ENCODE measurements at regions not wholly inside any gene's neighbourhood (a gene's known extent, or its start where the extent isn't known, plus 50 kb on each side); places are given as distances from the start of the nearest gene placed in this dataset.
"Not testable (repeated sequence)": the region's sequence is repeated elsewhere in the genome, so short reads cannot be mapped to it uniquely, and the experiment has no call there.

- Mint-ChIP-seq H3K4me3 (no peak overlapping the region), H3K27me3 (peaks cover 0 to 7% of the 10 kb centered on the region in 2 donors), H3K36me3 (no peaks in the 10 kb centered on the region), H3K27ac (no peak overlapping the region), H3K9me3 (peaks cover 0 to 3% (median 0%) of the 10 kb centered on the region in 5 donors), H3K4me1 (no peaks in the 10 kb centered on the region)
- H3K4me1 ChIP-seq (ENCODE audit: insufficient read depth, low read length): no peaks in the 10 kb centered on the region
- no peaks in the 10 kb centered on the region for H3K9me3 ChIP-seq (ENCODE audit: low read length)
- no peak overlapping the region for H3K4me3 ChIP-seq (ENCODE audit: low read length)
- H3K27me3 ChIP-seq (ENCODE audit: insufficient read depth, low read length, poor library complexity, severe bottlenecking): no peaks in the 10 kb centered on the region
- ChIA-PET POLR2A (no interaction called here), CTCF (no interaction called here)
- no peaks in the 10 kb centered on the region for H3K36me3 ChIP-seq (ENCODE audit: insufficient read depth, low read length)
- no peak for DNase-seq
- no peak overlapping the region for H3K27ac ChIP-seq (ENCODE audit: low read depth, low read length)
Observed at GRCh38 chrX:51098046-51098445, 187.5 kb downstream of the BMP15 start.

DNA sequence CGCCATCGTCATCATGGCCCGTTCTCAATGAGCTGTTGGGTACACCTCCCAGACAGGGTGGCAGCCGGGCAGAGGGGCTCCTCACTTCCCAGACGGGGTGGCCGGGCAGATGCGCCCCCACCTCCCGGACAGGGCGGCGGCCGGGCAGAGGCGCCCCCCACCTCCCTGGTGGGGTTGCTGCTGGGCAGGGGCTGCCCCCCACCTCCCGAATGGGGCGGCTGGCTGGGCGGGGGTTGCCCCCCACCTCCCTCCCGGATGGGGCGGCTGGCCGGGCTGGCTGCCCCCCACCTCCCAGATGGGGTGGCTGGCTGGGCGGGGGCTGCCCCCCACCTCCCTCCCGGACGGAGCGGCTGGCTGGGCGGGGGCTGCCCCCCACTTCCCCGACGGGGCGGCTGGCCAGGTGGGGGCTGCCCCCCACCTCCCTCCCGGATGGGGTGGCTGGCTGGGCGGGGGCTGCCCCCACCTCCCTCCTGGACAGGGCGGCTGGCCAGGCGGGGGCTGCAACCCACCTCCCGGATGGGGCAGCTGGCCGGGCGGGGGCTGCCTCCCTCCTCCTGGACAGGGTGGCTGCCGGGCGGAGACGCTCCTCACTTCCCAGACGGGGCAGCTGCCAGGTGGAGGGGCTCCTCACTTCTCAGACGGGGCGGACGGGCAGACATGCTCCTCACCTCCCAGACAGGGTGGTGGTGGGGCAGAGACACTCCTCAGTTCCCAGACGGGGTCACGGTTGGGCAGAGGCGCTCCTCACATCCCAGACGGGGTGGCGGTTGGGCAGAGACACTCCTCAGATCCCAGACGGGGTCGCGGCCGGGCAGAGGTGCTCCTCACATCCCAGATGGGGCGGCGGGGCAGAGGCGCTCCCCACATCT is 208.8 kb downstream of the BMP15 start:
- H3K4me1 ChIP-seq (ENCODE audit: insufficient read depth, low read length); H3K27ac Mint-ChIP-seq; H3K27me3 Mint-ChIP-seq; CTCF ChIA-PET; H3K27me3 ChIP-seq (ENCODE audit: insufficient read depth, low read length, poor library complexity, severe bottlenecking); H3K4me1 Mint-ChIP-seq; POLR2A ChIA-PET; H3K4me3 Mint-ChIP-seq; H3K4me3 ChIP-seq (ENCODE audit: low read length); H3K9me3 ChIP-seq (ENCODE audit: low read length); DNase-seq; H3K27ac ChIP-seq (ENCODE audit: low read depth, low read length); H3K36me3 Mint-ChIP-seq; H3K36me3 ChIP-seq (ENCODE audit: insufficient read depth, low read length): not testable (repeated sequence)
- peaks cover 0 to 13% (median 1%) of the 10 kb centered on the region in 5 donors for H3K9me3 Mint-ChIP-seq

GRCh38 chrX:51125743-51126142 is 206.9 kb upstream of the NUDT10 start:
- H3K27me3 Mint-ChIP-seq; H3K27ac Mint-ChIP-seq; CTCF ChIA-PET; H3K36me3 ChIP-seq (ENCODE audit: insufficient read depth, low read length); H3K27me3 ChIP-seq (ENCODE audit: insufficient read depth, low read length, poor library complexity, severe bottlenecking); H3K9me3 ChIP-seq (ENCODE audit: low read length); H3K36me3 Mint-ChIP-seq; H3K4me1 Mint-ChIP-seq; H3K9me3 Mint-ChIP-seq; H3K4me1 ChIP-seq (ENCODE audit: insufficient read depth, low read length); H3K4me3 ChIP-seq (ENCODE audit: low read length); DNase-seq; H3K4me3 Mint-ChIP-seq; POLR2A ChIA-PET; H3K27ac ChIP-seq (ENCODE audit: low read depth, low read length): not testable (repeated sequence)

DNA sequence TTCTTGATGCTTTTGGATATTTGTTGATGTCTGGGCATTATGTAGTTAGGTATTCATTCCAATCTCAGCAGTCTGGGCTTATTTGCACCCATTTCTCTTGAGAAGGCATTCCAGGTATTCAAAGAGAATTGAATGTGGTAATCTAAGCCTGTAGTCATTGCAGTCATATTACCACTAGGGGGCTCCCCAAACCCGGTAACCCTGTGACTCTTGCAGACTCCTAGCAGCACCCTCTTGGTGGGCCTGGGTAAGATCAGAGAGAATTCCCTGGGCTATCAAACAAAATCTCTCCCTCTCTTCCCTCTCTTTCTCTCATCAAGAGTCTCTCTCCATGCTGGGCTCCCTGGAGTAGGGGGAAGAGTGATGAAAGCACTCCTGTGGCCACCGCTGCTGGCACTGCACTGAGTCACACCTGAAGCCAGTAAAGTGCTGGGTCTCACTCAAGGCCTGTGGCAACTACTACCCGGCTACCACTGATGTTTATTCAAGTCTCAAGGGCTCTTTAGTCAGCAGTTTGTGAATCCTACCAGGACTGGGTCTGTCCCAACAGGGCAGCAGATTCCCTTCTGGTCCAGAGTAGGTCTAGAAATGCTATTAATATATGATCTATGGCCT is 187.7 kb upstream of the NUDT10 start:
- no peak overlapping the region for H3K27ac Mint-ChIP-seq
- no peaks in the 10 kb centered on the region for H3K36me3 Mint-ChIP-seq
- peak in 2 of 5 donors; percentile 5 to 11 for DNase-seq
- H3K9me3 Mint-ChIP-seq: no peaks in the 10 kb centered on the region
- CTCF ChIA-PET: no interaction called here
- H3K4me1 Mint-ChIP-seq: no peaks in the 10 kb centered on the region
- POLR2A ChIA-PET: no interaction called here
- H3K4me3 Mint-ChIP-seq: no peak overlapping the region
- peaks cover 11 to 17% of the 10 kb centered on the region in 2 donors for H3K27me3 Mint-ChIP-seq
- Histone ChIP-seq H3K4me1 (ENCODE audit: insufficient read depth, low read length) (no peaks in the 10 kb centered on the region), H3K36me3 (ENCODE audit: insufficient read depth, low read length) (no peaks in the 10 kb centered on the region), H3K9me3 (ENCODE audit: low read length) (no peaks in the 10 kb centered on the region), H3K4me3 (ENCODE audit: low read length) (no peak overlapping the region), H3K27me3 (ENCODE audit: insufficient read depth, low read length, poor library complexity, severe bottlenecking) (no peaks in the 10 kb centered on the region), H3K27ac (ENCODE audit: low read depth, low read length) (no peak overlapping the region)

GRCh38 chrX:51148848-51149247 is 183.8 kb upstream of the NUDT10 start:
- H3K36me3 ChIP-seq (ENCODE audit: insufficient read depth, low read length): no peaks in the 10 kb centered on the region
- Mint-ChIP-seq H3K9me3 (no peaks in the 10 kb centered on the region), H3K4me1 (no peaks in the 10 kb centered on the region), H3K27ac (no peak overlapping the region), H3K4me3 (no peak overlapping the region), H3K36me3 (no peaks in the 10 kb centered on the region), H3K27me3 (peaks cover 9 to 20% of the 10 kb centered on the region in 2 donors)
- H3K27ac ChIP-seq (ENCODE audit: low read depth, low read length): no peak overlapping the region
- H3K4me1 ChIP-seq (ENCODE audit: insufficient read depth, low read length): no peaks in the 10 kb centered on the region
- no peaks in the 10 kb centered on the region for H3K27me3 ChIP-seq (ENCODE audit: insufficient read depth, low read length, poor library complexity, severe bottlenecking)
- H3K4me3 ChIP-seq (ENCODE audit: low read length): no peak overlapping the region
- CTCF ChIA-PET: no interaction called here
- no peak for DNase-seq
- POLR2A ChIA-PET: no interaction called here
- no peaks in the 10 kb centered on the region for H3K9me3 ChIP-seq (ENCODE audit: low read length)

DNA sequence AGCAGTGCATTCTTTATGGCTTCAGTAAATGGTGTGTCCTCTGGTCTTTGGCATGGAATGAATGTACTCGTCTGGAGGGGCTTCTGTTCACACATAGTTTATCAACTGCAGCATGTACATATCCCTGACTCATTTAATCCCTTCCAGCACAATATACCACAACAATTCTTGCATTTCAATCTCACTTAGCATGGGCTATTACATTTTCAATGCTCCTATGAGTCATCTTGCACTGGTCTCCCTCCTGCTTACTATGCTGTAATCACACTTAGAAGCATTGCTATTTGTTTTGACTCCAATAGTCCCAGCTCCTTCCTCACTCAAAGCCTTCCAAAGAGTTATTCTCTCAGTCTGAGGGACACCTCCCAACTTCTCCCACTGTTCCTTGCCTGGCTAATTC is 180.9 kb upstream of the NUDT10 start:
- no peaks in the 10 kb centered on the region for H3K36me3 ChIP-seq (ENCODE audit: insufficient read depth, low read length)
- no peaks in the 10 kb centered on the region for H3K27me3 ChIP-seq (ENCODE audit: insufficient read depth, low read length, poor library complexity, severe bottlenecking)
- Mint-ChIP-seq H3K36me3 (no peaks in the 10 kb centered on the region), H3K27ac (no peak overlapping the region), H3K4me1 (no peaks in the 10 kb centered on the region), H3K27me3 (peaks cover 0 to 23% of the 10 kb centered on the region in 2 donors), H3K9me3 (no peaks in the 10 kb centered on the region), H3K4me3 (no peak overlapping the region)
- H3K4me3 ChIP-seq (ENCODE audit: low read length): no peak overlapping the region
- DNase-seq: no peak
- no peak overlapping the region for H3K27ac ChIP-seq (ENCODE audit: low read depth, low read length)
- CTCF ChIA-PET: no interaction called here
- H3K4me1 ChIP-seq (ENCODE audit: insufficient read depth, low read length): no peaks in the 10 kb centered on the region
- POLR2A ChIA-PET: no interaction called here
- H3K9me3 ChIP-seq (ENCODE audit: low read length): no peaks in the 10 kb centered on the region

GRCh38 chrX:51155157-51155556 is 177.5 kb upstream of the NUDT10 start:
- H3K27me3 ChIP-seq (ENCODE audit: insufficient read depth, low read length, poor library complexity, severe bottlenecking): no peaks in the 10 kb centered on the region
- POLR2A ChIA-PET: no interaction called here
- CTCF ChIA-PET: no interaction called here
- H3K9me3 Mint-ChIP-seq: no peaks in the 10 kb centered on the region
- H3K4me1 ChIP-seq (ENCODE audit: insufficient read depth, low read length): no peaks in the 10 kb centered on the region
- H3K4me3 ChIP-seq (ENCODE audit: low read length): no peak overlapping the region
- no peaks in the 10 kb centered on the region for H3K36me3 ChIP-seq (ENCODE audit: insufficient read depth, low read length)
- no peak overlapping the region for H3K27ac Mint-ChIP-seq
- H3K4me1 Mint-ChIP-seq: no peaks in the 10 kb centered on the region
- no peaks in the 10 kb centered on the region for H3K36me3 Mint-ChIP-seq
- H3K27ac ChIP-seq (ENCODE audit: low read depth, low read length): no peak overlapping the region
- DNase-seq: no peak
- H3K27me3 Mint-ChIP-seq: peaks cover 0 to 14% of the 10 kb centered on the region in 2 donors
- no peak overlapping the region for H3K4me3 Mint-ChIP-seq
- no peaks in the 10 kb centered on the region for H3K9me3 ChIP-seq (ENCODE audit: low read length)

DNA sequence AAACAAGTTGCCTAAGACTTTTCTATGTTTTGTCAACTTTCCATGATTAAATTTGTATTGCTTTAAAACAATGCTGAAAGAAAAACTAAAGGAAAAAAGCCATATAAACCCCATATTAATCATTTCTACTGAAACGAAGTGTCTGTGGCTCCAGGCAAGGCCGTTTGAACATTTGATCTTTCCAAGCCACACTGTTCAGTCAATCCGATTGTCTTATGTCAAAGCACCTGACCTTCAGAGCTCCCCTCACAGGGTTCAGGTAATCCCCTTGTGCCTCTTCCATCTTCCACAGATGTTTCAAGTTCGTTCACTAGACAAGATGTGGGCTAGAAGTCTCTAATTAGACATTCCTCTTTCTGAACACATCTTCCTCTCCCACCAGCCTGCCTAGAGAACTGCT is 177.1 kb upstream of the NUDT10 start:
- Histone ChIP-seq H3K9me3 (ENCODE audit: low read length) (no peaks in the 10 kb centered on the region), H3K4me3 (ENCODE audit: low read length) (no peak overlapping the region), H3K36me3 (ENCODE audit: insufficient read depth, low read length) (no peaks in the 10 kb centered on the region), H3K27me3 (ENCODE audit: insufficient read depth, low read length, poor library complexity, severe bottlenecking) (no peaks in the 10 kb centered on the region), H3K27ac (ENCODE audit: low read depth, low read length) (no peak overlapping the region), H3K4me1 (ENCODE audit: insufficient read depth, low read length) (no peaks in the 10 kb centered on the region)
- H3K27ac Mint-ChIP-seq: no peak overlapping the region
- no peak overlapping the region for H3K4me3 Mint-ChIP-seq
- H3K36me3 Mint-ChIP-seq: no peaks in the 10 kb centered on the region
- ChIA-PET POLR2A (no interaction called here), CTCF (no interaction called here)
- H3K9me3 Mint-ChIP-seq: no peaks in the 10 kb centered on the region
- no peaks in the 10 kb centered on the region for H3K4me1 Mint-ChIP-seq
- DNase-seq: no peak
- H3K27me3 Mint-ChIP-seq: peaks cover 0 to 14% of the 10 kb centered on the region in 2 donors

Data from CD8-positive, alpha-beta memory T cell (primary cell).